ENCODE measurements at regions not wholly inside any gene's neighbourhood (a gene's known extent, or its start where the extent isn't known, plus 50 kb on each side); places are given as distances from the start of the nearest gene placed in this dataset.

GRCh38 chr2:120995656-120996190, 260.1 kb downstream of the GLI2 start:
- no peak for TF ChIP-seq CTCF (IDR thresholded peaks at IDR 0.05)
- Histone ChIP-seq H3K27ac (no peak overlapping the region), H3K4me3 (ENCODE audit: low read depth in 1 of 2, low read length in 1 of 2) (no peak overlapping the region), H3K27me3 (no peaks in the 10 kb centered on the region), H3K4me1 (ENCODE audit: control insufficient read depth in 1 of 2, insufficient read depth in 1 of 2, low read depth in 1 of 2, low read length in 1 of 2) (no peaks in the 10 kb centered on the region), H3K9me3 (no peaks in the 10 kb centered on the region), H3K36me3 (no peaks in the 10 kb centered on the region)

- H3K4me1 ChIP-seq (ENCODE audit: control insufficient read depth in 1 of 2, insufficient read depth in 1 of 2, low read depth in 1 of 2, low read length in 1 of 2): no peaks in the 10 kb centered on the region
- H3K27me3 ChIP-seq: no peaks in the 10 kb centered on the region
- no peak for TF ChIP-seq CTCF (IDR thresholded peaks at IDR 0.05)
- no peaks in the 10 kb centered on the region for H3K36me3 ChIP-seq
- H3K27ac ChIP-seq: no peak overlapping the region
- H3K9me3 ChIP-seq: no peaks in the 10 kb centered on the region
- no peak overlapping the region for H3K4me3 ChIP-seq (ENCODE audit: low read depth in 1 of 2, low read length in 1 of 2)
These were observed 263.9 kb downstream of the GLI2 start for GRCh38 chr2:120999377-121000097.

- Histone ChIP-seq H3K27ac (no peak overlapping the region), H3K9me3 (no peaks in the 10 kb centered on the region), H3K4me3 (ENCODE audit: low read depth in 1 of 2, low read length in 1 of 2) (no peak overlapping the region), H3K4me1 (ENCODE audit: control insufficient read depth in 1 of 2, insufficient read depth in 1 of 2, low read depth in 1 of 2, low read length in 1 of 2) (no peaks in the 10 kb centered on the region), H3K36me3 (no peaks in the 10 kb centered on the region), H3K27me3 (no peaks in the 10 kb centered on the region)
- TF ChIP-seq CTCF (IDR thresholded peaks at IDR 0.05): no peak
These were observed 265.1 kb downstream of the GLI2 start for GRCh38 chr2:121000804-121001203.

DNA sequence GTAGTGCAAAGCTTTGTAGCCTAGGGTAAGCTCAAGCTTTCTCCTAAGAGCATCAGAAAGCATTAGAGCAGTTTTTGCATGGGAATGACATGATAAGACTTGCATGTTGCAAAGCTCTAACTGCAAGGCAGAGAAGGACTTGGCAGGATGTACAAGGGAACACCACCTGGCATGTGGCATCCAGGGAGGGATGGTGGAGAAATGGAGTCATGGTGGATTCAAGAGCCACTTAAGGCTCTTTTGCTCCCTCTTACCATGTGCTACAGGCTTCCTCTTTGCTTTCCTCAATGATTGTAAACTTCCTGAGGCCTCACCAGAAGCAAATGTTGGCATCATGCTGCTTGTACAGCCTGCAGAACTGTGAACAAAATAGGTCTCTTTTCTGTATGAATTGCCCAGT, 266.0 kb downstream of the GLI2 start:
- Histone ChIP-seq H3K36me3 (no peaks in the 10 kb centered on the region), H3K27ac (no peak overlapping the region), H3K4me1 (ENCODE audit: control insufficient read depth in 1 of 2, insufficient read depth in 1 of 2, low read depth in 1 of 2, low read length in 1 of 2) (no peaks in the 10 kb centered on the region), H3K27me3 (no peaks in the 10 kb centered on the region), H3K9me3 (no peaks in the 10 kb centered on the region), H3K4me3 (ENCODE audit: low read depth in 1 of 2, low read length in 1 of 2) (no peak overlapping the region)
- no peak for TF ChIP-seq CTCF (IDR thresholded peaks at IDR 0.05)

DNA sequence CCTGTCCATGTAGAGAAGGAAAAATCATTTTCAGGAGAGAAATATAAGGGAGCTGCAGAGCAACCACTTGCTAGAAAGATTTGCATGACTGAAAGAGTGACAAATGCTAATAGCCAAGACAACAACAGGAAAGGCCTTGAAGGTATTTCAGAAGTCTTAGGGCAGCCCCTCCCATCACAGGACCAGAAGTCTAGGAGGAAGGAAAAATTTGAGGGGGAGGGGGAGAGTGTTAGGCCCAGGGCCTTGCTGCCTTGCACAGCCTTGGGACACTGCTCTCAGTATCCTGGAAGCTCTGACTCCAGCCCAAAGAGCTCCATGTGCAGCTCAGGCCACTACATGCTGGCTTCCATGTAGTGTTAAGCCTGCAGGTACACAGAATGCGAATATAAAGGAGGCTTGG, 266.9 kb downstream of the GLI2 start:
- Histone ChIP-seq H3K4me3 (ENCODE audit: low read depth in 1 of 2, low read length in 1 of 2) (no peak overlapping the region), H3K27me3 (no peaks in the 10 kb centered on the region), H3K27ac (no peak overlapping the region), H3K9me3 (no peaks in the 10 kb centered on the region), H3K36me3 (no peaks in the 10 kb centered on the region), H3K4me1 (ENCODE audit: control insufficient read depth in 1 of 2, insufficient read depth in 1 of 2, low read depth in 1 of 2, low read length in 1 of 2) (no peaks in the 10 kb centered on the region)
- TF ChIP-seq CTCF (IDR thresholded peaks at IDR 0.05): no peak
